ENCODE measurements at regions not wholly inside any gene's neighbourhood (a gene's known extent, or its start where the extent isn't known, plus 50 kb on each side); places are given as distances from the start of the nearest gene placed in this dataset.
"Not testable (repeated sequence)": the region's sequence is repeated elsewhere in the genome, so short reads cannot be mapped to it uniquely, and the experiment has no call there.

DNA sequence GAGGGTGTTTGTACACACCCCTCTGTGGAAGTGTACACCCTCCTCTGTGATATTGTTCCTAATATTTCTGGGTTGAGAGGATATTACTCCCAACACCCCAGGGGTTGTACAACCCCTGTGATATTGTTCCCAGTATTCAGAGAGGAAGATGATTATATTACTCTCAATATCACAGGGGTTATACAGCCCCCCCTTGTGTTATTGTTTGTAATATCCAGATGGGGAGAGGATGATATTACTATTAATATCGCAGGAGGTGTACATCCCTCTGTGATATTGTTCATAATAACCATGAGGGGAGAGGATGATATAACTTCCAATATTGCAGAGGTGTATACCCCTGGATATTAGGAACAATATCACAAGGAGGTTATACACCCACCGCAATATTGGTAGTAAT is 566.1 kb upstream of the MIS18BP1 start:
- DNase-seq, result peak in 1 of 2 experiments; percentile 7

DNA sequence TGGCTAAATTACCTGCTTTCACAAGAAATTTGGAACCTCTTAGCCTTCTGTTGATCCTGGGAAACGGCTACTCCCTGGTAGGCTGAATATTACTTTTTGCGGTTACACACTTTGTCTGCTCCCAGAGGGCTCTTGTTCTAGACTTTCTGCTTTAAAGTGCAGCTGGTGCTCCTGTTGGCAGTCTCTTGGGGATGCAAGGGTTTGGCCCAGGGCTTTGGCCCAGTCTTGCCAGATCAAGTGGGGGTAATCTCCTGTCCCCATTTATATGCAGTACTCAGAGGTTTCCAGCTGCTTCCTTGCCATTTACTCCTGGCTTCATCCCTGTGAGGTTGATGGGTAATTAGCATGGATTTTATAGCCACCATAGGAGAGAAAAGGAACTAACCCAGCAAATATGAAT is 558.2 kb upstream of the MIS18BP1 start:
- DNase-seq, result peak; percentile 10 to 43

- peak in 1 of 2 experiments; percentile 31 for DNase-seq
These were observed 557.3 kb upstream of the MIS18BP1 start for GRCh38 chr14:45810152-45810872.

DNA sequence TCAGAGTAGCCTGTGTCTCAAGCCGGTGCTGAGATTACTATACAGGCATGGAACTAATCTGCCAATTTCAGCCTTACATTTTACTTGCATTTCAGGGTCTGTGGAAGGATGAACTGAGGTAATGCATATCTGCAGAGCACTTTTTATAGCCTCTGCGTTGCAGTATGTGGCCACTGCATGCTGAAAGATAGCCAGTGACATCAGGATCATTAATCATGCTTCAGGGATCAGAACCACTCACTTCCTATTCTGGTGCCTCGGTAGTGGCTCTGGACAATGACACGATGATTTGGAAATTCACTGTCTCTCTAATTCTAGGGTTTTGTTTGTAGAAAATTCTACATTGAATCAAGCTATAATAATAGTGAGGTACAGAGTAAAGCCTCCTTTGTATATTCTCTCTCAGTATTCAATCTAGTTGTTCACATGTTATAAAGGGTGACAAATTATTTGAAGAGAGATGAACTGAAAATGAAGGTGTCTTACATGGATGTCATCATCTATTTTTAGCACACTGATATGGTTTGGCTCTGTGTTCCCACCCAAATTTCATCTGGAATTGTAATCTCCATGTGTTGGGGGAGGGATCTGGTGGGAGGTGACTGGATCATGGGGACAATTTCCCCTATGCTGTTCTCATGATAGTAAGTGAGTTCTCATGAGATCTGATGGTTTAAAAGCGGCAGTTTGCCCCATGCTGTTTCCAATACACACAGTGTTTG is 554.3 kb upstream of the MIS18BP1 start:
- DNase-seq, result no peak

DNA sequence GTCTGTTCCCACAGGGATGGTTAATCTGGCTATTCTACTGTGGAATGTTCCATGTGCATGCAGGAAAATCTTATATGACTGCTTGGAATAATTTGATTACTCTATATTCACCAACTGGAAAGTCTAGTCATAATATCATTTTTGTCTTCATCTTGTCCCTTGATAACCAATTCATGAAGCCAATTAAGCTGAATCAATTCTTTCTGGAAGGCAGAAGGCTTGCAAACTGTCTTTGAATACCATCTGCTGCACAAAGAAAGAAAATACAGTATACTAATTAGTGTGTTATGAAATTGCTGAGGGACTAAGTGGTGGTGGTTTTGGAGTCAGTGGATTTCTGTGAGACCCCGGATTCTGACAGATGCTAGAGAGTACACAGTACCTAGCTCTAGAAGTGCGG is 546.5 kb upstream of the MIS18BP1 start:
- peak in 1 of 2 experiments; percentile 37 for DNase-seq

DNA sequence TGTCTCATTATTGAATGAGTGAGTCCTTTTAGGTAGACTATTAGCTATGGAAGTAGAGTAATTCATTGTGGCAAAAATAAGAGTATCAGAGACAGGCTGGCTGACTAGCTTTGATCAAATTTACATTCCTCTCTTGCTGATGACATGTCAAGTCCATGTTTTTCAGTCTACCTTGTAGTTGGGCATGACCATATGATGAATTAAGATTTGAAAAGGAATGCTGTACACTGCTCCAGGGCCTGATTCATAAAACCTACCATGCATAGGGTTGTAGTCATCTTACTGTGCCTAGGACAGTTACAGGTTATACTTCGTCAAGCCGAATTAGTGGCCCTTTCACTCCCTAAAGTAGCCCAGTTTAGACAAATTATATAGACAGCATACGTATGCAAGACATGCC is 545.7 kb upstream of the MIS18BP1 start:
- DNase-seq, result no peak

- not testable (repeated sequence) for DNase-seq
These were observed 543.0 kb upstream of the MIS18BP1 start for GRCh38 chr14:45796006-45796405.

GRCh38 chr14:45793081-45793480 is 540.1 kb upstream of the MIS18BP1 start:
- DNase-seq, result no peak

GRCh38 chr14:45790293-45790692 is 537.3 kb upstream of the MIS18BP1 start:
- no peak for DNase-seq

DNA sequence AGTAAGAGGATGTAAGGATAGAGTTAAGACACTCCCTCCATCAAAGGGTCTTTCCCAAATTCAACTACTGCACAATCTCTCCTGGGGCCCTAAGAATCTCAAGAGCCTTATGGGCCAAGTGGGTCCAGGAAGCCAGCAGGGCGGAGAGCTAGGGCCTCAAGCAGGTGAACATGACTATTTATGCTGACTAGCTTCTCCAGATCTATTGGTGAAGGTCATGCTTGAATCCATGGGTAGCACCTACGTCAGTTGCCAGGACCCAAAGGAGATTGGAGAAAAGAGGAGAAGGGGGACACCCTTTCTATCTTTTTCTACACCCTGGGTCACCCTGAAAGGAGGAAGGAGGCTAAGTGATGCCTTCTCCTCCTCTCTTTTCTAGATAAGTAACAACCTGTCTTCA is 534.2 kb upstream of the MIS18BP1 start:
- no peak for DNase-seq

- no peak for DNase-seq
These were observed 533.3 kb upstream of the MIS18BP1 start for GRCh38 chr14:45786266-45786665.

- no peak for DNase-seq
These were observed 532.2 kb upstream of the MIS18BP1 start for GRCh38 chr14:45785240-45785639.

DNA sequence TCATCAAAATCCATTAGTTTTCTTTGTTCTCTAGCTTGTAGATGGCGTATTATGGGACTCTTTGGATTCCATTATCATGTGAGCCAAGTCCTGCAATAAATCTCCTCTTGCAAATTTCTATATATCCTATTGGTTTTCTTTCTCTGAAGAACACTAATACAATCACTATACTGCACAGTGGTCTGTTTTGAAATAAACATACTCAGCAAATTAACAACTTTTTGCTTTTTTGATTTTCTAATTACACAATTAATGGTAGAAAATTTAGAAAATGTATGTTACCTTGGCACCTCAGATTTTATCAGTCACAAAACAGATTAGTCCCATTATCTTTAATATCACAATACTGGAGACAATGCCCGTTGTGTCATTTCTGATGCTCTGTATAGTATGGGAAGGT is 513.2 kb upstream of the MIS18BP1 start:
- DNase-seq, result no peak

GRCh38 chr14:45757655-45758054 is 504.7 kb upstream of the MIS18BP1 start:
- no peak for DNase-seq

DNA sequence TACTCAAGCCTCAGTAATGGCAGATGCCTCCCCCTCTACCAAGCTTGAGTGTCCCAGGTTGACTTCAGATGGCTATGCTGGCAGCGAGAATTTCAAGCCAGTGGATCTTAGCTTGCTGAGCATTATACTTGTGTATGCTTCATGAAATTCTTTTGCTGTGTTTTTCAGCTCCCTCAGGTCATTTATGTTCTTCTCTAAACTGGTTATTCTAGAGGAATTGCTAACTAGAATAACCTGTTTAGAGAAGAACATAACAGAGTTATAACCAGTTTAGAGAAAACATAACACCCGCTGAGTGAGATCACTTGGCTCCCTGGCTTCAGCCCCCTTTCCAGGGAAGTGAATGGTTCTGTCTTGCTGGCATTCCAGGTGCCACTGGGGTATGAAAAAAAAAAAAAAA is 503.4 kb upstream of the MIS18BP1 start:
- not testable (repeated sequence) for DNase-seq

DNA sequence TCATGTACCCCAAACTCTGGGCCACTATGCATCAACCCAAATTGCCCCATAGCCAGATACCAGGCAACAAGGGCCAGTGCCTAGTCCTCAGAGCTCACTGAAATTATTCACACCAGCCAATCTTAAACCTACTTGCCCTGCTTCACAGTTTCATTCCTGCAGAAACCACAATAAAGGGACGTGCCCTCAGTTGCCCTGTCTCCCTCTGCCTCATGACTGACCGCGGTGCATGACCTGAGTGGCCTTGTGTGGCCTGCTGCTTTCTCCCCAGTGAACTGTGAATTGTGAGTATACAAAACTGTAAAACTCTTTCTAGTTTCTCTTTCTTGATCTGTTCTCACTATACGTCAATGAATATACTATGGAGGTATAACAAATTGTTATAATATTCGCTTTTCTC is 490.9 kb upstream of the MIS18BP1 start:
- no peak for DNase-seq

GRCh38 chr14:45742187-45742586 is 489.2 kb upstream of the MIS18BP1 start:
- DNase-seq, result no peak

- DNase-seq, result no peak
These were observed 475.6 kb upstream of the MIS18BP1 start for GRCh38 chr14:45728434-45729225.

DNA sequence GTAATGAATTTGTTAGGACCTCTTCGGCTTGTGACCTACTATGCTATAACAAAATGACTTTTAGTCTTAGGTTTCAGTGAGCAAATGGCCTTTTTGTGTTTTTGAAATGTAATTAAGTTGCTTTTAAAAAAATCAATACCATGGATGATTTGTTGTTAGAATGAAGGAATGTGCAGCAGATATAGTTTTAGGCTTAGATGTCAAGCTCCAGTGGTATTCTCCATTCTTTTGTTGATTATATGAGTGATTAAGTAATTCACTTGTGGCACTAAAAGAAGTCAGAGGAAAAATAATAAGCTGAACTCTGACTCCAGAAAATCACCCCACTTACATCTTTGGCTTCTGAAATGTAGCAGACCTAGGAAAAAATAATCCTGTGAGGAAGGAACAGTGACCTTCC is 474.1 kb upstream of the MIS18BP1 start:
- DNase-seq, result no peak

GRCh38 chr14:45721472-45721871 is 468.5 kb upstream of the MIS18BP1 start:
- no peak for DNase-seq

DNA sequence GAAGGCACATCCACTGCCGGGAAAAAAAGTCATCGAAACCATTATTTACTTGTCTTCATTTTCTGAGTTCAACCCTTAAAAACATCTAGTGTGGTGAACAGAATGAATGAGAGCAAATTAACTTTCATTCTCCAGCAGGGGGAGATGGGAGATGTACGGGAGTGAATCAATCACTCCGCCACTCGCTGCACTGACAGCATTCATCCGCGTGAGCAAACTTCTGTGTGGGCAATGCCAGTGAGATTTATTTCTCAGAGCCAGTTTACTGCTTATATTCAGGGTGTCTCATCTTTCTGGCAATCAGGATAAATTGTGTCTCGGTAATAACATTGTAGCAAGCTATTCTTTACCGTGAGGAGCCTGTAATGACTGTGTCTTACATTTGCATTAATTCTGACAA is 463.6 kb upstream of the MIS18BP1 start:
- peak in 1 of 2 experiments; percentile 9 for DNase-seq

GRCh38 chr14:45715946-45716345 is 462.9 kb upstream of the MIS18BP1 start:
- DNase-seq, result no peak

- no peak for DNase-seq
These were observed 456.5 kb upstream of the MIS18BP1 start for GRCh38 chr14:45709541-45709940.

Measured in NCI-H524 (cell line).